ENCODE measurements at regions not wholly inside any gene's neighbourhood (a gene's known extent, or its start where the extent isn't known, plus 50 kb on each side); places are given as distances from the start of the nearest gene placed in this dataset.

- TF ChIP-seq, protein P1, sequence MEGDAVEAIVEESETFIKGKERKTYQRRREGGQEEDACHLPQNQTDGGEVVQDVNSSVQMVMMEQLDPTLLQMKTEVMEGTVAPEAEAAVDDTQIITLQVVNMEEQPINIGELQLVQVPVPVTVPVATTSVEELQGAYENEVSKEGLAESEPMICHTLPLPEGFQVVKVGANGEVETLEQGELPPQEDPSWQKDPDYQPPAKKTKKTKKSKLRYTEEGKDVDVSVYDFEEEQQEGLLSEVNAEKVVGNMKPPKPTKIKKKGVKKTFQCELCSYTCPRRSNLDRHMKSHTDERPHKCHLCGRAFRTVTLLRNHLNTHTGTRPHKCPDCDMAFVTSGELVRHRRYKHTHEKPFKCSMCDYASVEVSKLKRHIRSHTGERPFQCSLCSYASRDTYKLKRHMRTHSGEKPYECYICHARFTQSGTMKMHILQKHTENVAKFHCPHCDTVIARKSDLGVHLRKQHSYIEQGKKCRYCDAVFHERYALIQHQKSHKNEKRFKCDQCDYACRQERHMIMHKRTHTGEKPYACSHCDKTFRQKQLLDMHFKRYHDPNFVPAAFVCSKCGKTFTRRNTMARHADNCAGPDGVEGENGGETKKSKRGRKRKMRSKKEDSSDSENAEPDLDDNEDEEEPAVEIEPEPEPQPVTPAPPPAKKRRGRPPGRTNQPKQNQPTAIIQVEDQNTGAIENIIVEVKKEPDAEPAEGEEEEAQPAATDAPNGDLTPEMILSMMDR (IDR thresholded peaks at IDR 0.05; ENCODE audit: low read length): no peak
- TF ChIP-seq EZH2 (IDR thresholded peaks at IDR 0.05; ENCODE audit: borderline replicate concordance, low read length): no peak
- Histone ChIP-seq H3K9ac (ENCODE audit: low read length) (no peak overlapping the region), H3K9me3 (ENCODE audit: low read length) (no peaks in the 10 kb centered on the region), H3K27ac (ENCODE audit: low read depth, low read length, poor library complexity, severe bottlenecking) (no peak overlapping the region), H3K4me1 (ENCODE audit: insufficient read depth, low read length, severe bottlenecking) (no peaks in the 10 kb centered on the region), H3K4me3 (ENCODE audit: low read depth, low read length, poor library complexity, severe bottlenecking) (no peak overlapping the region), H3K36me3 (ENCODE audit: insufficient read depth, low read length) (no peaks in the 10 kb centered on the region), H3K27me3 (ENCODE audit: insufficient read depth, low read length) (no peaks in the 10 kb centered on the region), H3K4me2 (ENCODE audit: low read length) (no peak overlapping the region), H2AFZ (ENCODE audit: low read length) (no peak overlapping the region), H3K79me2 (ENCODE audit: insufficient read depth, low read length) (no peaks in the 10 kb centered on the region), H3F3A (ENCODE audit: insufficient read depth, low read length) (no peaks in the 10 kb centered on the region), H4K20me1 (ENCODE audit: insufficient read depth, low read length) (no peaks in the 10 kb centered on the region), H3K9me2 (ENCODE audit: low read depth, low read length) (no peaks in the 10 kb centered on the region)
These were observed 563.5 kb upstream of the NRSN1 start for GRCh38 chr6:23562554-23562953.

DNA sequence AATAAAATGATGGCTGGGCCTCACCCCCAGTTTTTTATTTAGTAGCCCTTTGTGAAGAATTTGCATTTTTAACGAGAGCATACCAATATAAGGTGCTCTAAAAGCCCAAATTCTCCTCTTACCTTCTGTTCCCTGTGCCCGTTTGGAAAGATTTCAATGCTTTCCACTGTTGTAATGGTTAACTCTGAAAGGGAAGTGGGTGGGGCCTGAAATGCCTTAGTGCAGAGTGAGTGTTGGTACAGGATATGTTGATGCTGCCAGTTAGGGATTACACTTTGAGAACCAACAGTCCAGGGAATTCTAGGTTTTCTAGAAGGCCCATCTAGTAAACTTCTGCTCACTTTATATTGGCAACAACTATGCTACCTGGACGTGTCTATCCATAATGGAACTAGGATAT lies 562.7 kb upstream of the NRSN1 start:
- Histone ChIP-seq H3K4me1 (ENCODE audit: insufficient read depth, low read length, severe bottlenecking) (no peaks in the 10 kb centered on the region), H3K4me3 (ENCODE audit: low read depth, low read length, poor library complexity, severe bottlenecking) (no peak overlapping the region), H4K20me1 (ENCODE audit: insufficient read depth, low read length) (no peaks in the 10 kb centered on the region), H3K9me3 (ENCODE audit: low read length) (no peaks in the 10 kb centered on the region), H3K9me2 (ENCODE audit: low read depth, low read length) (no peaks in the 10 kb centered on the region), H3F3A (ENCODE audit: insufficient read depth, low read length) (no peaks in the 10 kb centered on the region), H3K4me2 (ENCODE audit: low read length) (no peak overlapping the region), H3K27ac (ENCODE audit: low read depth, low read length, poor library complexity, severe bottlenecking) (no peak overlapping the region), H2AFZ (ENCODE audit: low read length) (no peak overlapping the region), H3K27me3 (ENCODE audit: insufficient read depth, low read length) (no peaks in the 10 kb centered on the region), H3K79me2 (ENCODE audit: insufficient read depth, low read length) (no peaks in the 10 kb centered on the region), H3K9ac (ENCODE audit: low read length) (no peak overlapping the region), H3K36me3 (ENCODE audit: insufficient read depth, low read length) (no peaks in the 10 kb centered on the region)
- TF ChIP-seq, protein P1 (IDR thresholded peaks at IDR 0.05; ENCODE audit: low read length): no peak
- no peak for TF ChIP-seq EZH2 (IDR thresholded peaks at IDR 0.05; ENCODE audit: borderline replicate concordance, low read length)

DNA sequence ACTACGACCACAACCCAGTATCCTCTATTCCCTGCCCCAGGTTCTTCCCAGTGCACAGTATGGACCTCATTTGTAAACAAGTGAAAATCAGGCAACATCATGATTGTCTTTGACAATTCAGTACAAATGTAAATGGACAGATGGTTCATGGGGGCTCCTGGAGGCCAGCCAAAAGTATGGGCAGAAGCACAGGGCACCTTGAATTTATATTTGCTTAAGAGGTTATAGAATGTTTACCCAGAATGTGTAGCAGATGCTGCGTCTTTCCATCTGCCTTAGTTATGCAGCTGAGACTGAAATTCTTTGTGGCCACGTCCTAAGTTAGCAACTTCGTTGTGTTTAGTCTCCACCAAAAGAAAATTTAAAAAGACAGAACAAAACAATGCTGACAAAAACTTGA lies 559.6 kb upstream of the NRSN1 start:
- no peak overlapping the region for H3K27ac ChIP-seq (ENCODE audit: low read depth, low read length, poor library complexity, severe bottlenecking)

More for the DNA sequence above, 559.6 kb upstream of the NRSN1 start:
- Histone ChIP-seq H3K4me2 (ENCODE audit: low read length) (no peak overlapping the region), H3K4me3 (ENCODE audit: low read depth, low read length, poor library complexity, severe bottlenecking) (no peak overlapping the region), H4K20me1 (ENCODE audit: insufficient read depth, low read length) (no peaks in the 10 kb centered on the region), H3F3A (ENCODE audit: insufficient read depth, low read length) (no peaks in the 10 kb centered on the region), H3K9me2 (ENCODE audit: low read depth, low read length) (no peaks in the 10 kb centered on the region), H3K36me3 (ENCODE audit: insufficient read depth, low read length) (no peaks in the 10 kb centered on the region), H3K9ac (ENCODE audit: low read length) (no peak overlapping the region), H3K27me3 (ENCODE audit: insufficient read depth, low read length) (no peaks in the 10 kb centered on the region), H3K79me2 (ENCODE audit: insufficient read depth, low read length) (no peaks in the 10 kb centered on the region), H3K9me3 (ENCODE audit: low read length) (no peaks in the 10 kb centered on the region), H3K4me1 (ENCODE audit: insufficient read depth, low read length, severe bottlenecking) (no peaks in the 10 kb centered on the region), H2AFZ (ENCODE audit: low read length) (no peak overlapping the region)
- TF ChIP-seq EZH2 (IDR thresholded peaks at IDR 0.05; ENCODE audit: borderline replicate concordance, low read length): no peak
- TF ChIP-seq, protein P1 (IDR thresholded peaks at IDR 0.05; ENCODE audit: low read length): no peak

Measured in OCI-LY1 (cell line).